CD4-positive, alpha-beta T cell treated with Interleukin-4 for 1 hour (primary cell): ENCODE measurements at regions not wholly inside any gene's neighbourhood (a gene's known extent, or its start where the extent isn't known, plus 50 kb on each side); places are given as distances from the start of the nearest gene placed in this dataset.
"Not testable (repeated sequence)": the region's sequence is repeated elsewhere in the genome, so short reads cannot be mapped to it uniquely, and the experiment has no call there.

Source experiments
- DNase-seq, 2 donors: peaks; one replicate each; pipeline ENCODE4 v3.0.0-alpha.2; 2020 to 2022

DNA sequence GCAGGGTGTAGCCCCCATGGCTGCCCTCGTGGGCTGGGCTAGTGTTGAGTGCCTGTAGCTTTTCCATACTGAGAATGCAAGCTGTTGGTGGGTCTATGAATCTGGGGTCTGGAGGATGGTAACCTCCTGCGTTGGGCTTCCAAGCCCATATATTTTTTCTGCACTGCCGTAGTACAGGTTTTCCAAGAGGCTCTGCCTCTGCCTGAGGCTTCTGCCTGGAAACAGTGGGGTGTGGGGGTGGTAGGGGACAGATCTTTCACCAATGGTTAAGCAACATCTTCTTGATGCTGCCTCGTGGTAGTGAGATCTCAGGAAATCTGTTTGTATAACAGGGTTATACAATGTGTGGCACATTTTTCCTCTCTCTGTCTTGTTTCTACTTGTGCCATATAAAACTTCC is 189.0 kb upstream of the ZNF519 start:
- not testable (repeated sequence) for DNase-seq

- not testable (repeated sequence) for DNase-seq
These were observed 169.0 kb upstream of the ZNF519 start for GRCh38 chr18:14301255-14301654.

GRCh38 chr18:14295081-14295480 is 162.8 kb upstream of the ZNF519 start:
- not testable (repeated sequence) for DNase-seq

DNA sequence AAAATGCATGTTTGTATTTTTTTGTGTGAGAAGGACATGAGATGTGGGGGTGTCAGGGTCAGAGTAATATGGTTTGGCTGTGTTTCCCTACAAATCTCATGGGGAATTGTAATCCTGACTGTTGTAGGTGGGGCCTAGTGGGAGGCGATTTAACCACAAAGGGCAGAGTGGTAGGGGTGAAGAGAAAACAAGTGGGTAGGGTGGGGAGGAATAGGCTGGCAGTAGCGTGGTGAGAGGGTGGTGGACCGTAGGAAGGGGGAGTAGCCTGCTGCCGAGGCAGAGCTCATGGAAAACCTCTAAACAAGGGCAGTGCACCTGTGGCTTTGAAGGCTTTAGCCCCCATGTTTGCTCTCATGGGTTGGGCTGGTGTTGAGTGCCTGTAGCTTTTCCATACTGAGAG is 152.8 kb upstream of the ZNF519 start:
- no peak for DNase-seq

DNA sequence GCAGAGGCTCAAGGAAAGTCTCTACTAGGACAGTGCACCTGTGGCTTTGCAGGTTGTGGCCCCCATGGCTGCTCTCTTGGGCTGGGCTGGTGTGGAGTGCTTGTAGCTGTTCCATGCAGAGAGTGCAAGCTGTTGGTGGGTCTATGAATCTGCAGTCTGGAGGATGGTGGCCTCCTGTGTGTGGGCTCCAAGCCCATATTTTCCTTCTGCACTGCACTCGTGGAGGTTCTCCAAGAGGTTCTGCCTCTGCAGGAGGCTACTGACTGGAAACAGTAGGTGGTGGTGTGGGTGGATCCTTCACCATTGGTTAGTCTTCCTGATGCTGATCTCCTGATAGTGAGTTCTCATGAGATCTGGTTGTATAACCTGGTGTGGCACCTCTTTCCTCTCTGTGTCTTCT is 143.2 kb upstream of the ZNF519 start:
- not testable (repeated sequence) for DNase-seq

GRCh38 chr18:14265637-14266410 is 133.6 kb upstream of the ZNF519 start:
- not testable (repeated sequence) for DNase-seq

GRCh38 chr18:14262786-14263185 is 130.6 kb upstream of the ZNF519 start:
- not testable (repeated sequence) for DNase-seq

DNA sequence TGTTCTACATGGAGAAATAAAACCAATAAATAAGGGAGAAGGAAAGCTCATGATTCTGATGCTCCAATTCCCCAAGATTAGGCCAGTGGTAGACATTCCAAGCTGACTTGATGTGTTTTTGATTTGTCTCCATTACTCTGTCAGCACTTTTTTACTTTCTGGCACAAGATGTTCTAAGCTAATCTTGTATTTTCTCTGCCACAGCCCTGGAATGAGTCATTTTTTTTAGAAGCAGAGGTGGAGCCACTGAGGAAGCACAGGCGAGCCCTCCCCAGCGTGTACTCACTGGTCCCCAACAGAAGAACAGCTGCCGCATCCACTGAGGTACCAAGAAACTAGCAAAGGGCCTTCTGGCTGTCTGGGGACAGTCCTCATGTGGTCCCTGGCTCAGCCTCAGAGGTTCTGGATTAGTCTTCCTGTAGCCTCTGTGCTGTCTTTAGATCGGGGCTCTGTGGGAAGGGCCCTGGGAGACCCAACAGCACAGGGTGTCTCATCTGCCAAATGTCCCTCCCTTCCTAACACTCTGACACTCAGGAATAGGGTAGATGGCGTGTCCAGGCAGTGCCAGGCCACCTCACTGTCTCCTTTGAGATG is 117.9 kb upstream of the ZNF519 start:
- not testable (repeated sequence) for DNase-seq

GRCh38 chr18:14239224-14239623 is 107.0 kb upstream of the ZNF519 start:
- DNase-seq, result not testable (repeated sequence)

- DNase-seq, result not testable (repeated sequence)
These were observed 104.3 kb upstream of the ZNF519 start for GRCh38 chr18:14236356-14237048.

GRCh38 chr18:14225286-14225679 is 93.0 kb upstream of the ZNF519 start:
- not testable (repeated sequence) for DNase-seq

DNA sequence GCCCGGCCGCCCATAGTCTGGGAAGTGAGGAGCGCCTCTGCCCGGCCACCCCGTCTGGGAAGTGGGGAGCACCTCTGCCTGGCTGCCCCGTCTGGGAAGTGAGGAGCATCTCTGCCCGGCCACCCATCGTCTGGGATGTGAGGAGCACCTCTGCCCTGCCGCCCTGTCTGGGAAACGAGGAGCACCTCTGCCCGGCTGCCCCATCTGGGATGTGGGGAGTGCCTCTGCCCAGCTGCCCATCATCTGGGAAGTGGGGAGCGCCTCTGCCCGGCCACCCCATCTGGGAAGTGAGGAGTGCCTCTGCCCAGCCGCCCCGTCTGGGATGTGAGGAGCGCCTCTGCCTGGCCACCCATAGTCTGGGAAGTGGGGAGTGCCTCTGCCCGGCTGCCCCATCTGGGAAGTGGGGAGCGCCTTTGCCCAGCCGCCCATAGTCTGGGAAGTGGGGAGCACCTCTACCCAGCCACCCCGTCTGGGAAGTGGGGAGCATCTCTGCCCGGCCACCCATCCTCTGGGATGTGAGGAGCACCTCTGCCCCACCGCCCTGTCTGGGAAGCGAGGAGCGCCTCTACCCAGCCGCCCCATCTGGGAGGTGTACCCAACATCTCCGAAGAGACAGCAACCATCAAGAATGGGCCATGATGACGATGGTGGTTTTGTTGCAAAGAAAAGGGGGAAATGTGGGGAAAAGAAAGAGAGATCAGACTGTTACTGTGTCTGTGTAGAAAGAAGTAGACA is 92.5 kb upstream of the ZNF519 start:
- not testable (repeated sequence) for DNase-seq

GRCh38 chr18:14223919-14224318 is 91.7 kb upstream of the ZNF519 start:
- not testable (repeated sequence) for DNase-seq

GRCh38 chr18:14223231-14223822 is 91.1 kb upstream of the ZNF519 start:
- DNase-seq, result not testable (repeated sequence)

DNA sequence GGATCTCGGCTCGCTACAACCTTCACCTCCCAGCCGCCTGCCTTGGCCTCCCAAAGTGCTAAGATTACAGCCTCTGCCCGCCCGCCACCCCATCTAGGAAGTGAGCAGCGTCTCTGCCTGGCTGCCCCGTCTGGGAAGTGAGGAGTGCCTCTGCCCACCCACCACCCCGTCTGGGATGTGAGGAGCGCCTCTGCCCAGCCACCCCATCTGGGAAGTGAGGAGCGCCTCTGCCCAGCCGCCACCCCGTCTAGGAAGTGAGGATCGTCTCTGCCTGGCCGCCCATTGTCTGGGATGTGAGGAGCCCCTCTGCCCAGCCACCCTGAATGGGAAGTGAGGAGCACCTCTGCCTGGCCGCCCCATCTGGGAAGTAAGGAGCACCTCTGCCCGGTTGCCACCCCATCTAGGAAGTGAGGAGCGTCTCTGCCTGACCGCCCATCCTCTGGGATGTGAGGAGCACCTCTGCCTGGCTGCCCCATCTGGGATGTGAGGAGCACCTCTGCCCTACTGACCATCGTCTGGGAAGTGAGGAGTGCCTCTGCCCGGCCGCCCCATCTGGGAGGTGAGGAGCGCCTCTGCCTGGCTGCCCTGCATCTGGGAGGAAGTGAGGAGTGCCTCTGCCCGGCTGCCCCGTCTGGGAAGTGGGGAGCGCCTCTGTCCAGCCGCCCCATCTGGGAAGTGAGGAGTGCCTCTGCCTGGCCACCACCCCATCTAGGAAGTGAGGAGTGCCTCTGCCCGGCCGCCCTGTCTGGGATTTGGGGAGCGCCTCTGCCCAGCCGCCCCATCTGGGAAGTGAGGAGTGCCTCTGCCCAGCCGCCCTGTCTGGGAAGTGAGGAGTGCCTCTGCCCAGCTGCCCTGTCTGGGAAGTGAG is 90.4 kb upstream of the ZNF519 start:
- not testable (repeated sequence) for DNase-seq

DNA sequence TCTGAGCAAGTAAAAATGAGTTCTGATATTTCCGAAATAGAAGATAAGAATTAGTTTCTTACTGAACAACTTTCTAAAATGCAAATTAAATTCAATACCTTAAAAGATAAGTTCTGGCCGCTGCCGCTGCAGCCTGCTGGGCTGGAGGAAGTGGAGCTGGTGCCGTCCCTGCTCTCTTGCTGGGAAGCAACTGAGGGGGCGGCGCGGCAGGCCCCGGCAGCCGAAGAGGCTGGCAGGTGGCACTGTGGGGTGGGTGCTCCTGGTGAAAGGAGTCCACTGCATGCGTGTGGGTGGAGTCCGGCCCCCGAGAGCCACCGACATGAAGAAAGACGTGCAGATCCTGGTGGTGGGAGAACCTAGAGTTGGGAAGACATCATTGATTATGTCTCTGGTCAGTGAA is 89.5 kb upstream of the ZNF519 start:
- DNase-seq, result no peak

DNA sequence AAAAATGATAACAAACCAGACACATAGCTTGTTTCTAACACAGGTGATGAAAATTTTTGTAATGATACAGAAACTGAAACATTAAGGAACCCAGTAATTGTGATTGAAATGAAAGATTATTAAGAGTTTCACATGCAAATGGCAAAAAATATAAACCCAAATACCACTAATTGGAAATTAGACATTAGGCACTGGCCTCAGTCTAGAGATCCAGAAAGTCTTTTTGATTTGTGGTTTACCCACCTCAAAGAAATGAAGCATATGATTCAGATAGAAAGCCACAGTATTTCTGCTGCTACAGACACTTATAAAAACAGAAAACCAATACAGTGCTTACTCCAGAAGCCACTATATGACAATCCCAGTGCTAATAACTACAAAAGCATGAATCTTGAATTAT is 83.7 kb upstream of the ZNF519 start:
- DNase-seq, result not testable (repeated sequence)

DNA sequence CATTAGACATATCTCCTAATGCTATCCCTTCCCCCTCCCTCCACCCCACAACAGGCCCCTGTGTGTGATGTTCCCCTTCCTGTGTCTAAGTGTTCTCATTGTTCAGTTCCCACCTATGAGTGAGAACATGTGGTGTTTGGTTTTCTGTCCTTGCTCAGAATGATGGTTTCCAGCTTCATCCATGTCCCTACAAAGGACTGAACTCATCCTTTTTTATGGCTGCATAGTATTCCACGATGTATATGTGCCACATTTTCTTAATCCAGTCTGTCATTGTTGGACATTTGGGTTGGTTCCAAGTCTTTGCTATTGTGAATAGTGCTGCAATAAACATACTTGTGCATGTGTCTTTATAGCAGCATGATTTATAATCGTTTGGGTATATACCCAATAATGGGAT is 71.2 kb upstream of the ZNF519 start:
- not testable (repeated sequence) for DNase-seq

- not testable (repeated sequence) for DNase-seq
These were observed 58.7 kb upstream of the ZNF519 start for GRCh38 chr18:14190776-14191442.

DNA sequence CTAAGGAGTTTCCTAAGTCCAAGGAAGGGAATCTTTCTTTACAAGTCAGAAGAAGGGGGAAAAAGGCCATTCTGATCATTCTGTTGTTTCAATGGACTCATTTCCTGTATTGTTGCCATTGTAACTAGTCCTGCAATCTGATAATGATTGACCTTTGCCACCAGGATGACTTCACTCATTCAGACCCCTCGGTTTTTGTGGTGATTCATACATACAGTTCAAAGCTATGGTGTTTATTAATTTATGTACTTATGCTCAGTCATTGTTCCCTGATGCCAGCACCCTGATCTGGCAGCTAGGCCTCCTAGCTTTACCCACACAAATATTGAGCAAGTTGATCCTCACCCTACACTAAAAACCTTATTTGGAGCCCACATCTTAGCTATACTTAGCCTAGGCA is 57.6 kb upstream of the ZNF519 start:
- DNase-seq, result no peak
